Neural cell (in vitro differentiated cells): ENCODE measurements at regions not wholly inside any gene's neighbourhood (a gene's known extent, or its start where the extent isn't known, plus 50 kb on each side); places are given as distances from the start of the nearest gene placed in this dataset.

Experiments used
- EP300 ChIP-seq: fragments of 450-650 bp; conservative IDR thresholded peaks from 2 replicates; pipeline ENCODE4 v1.6.1; 2014; ENCODE audit warnings: antibody characterized with exemption, mild to moderate bottlenecking, moderate library complexity; ENCODE audit not compliant: poor library complexity, severe bottlenecking
- EZH2 ChIP-seq: fragments of 200-600, 300-800 bp; shearing (Covaris generic), sonication (generic); IDR thresholded peaks from 2 replicates; pipeline ENCODE4 v1.6.1; 2014; ENCODE audit warnings: antibody characterized with exemption, low read length, borderline replicate concordance, mild to moderate bottlenecking; ENCODE audit not compliant: insufficient read depth, poor library complexity, severe bottlenecking
- MXI1 ChIP-seq: fragments of 450-650 bp; conservative IDR thresholded peaks from 2 replicates; pipeline ENCODE4 v1.6.1; 2014; ENCODE audit warnings: antibody characterized with exemption, mild to moderate bottlenecking; ENCODE audit not compliant: poor library complexity, severe bottlenecking
- TF ChIP-seq, protein P1 (sequence below): fragments of 450-650 bp; IDR thresholded peaks from 2 replicates; pipeline ENCODE4 v1.5.1; 2014; ENCODE audit warnings: antibody characterized with exemption, mild to moderate bottlenecking, moderate library complexity; ENCODE audit not compliant: poor library complexity, severe bottlenecking
- TF ChIP-seq, protein P2 (sequence below): IDR thresholded peaks from 2 replicates; pipeline ENCODE4 v1.6.1; 2012; ENCODE audit warnings: borderline replicate concordance

DNA sequence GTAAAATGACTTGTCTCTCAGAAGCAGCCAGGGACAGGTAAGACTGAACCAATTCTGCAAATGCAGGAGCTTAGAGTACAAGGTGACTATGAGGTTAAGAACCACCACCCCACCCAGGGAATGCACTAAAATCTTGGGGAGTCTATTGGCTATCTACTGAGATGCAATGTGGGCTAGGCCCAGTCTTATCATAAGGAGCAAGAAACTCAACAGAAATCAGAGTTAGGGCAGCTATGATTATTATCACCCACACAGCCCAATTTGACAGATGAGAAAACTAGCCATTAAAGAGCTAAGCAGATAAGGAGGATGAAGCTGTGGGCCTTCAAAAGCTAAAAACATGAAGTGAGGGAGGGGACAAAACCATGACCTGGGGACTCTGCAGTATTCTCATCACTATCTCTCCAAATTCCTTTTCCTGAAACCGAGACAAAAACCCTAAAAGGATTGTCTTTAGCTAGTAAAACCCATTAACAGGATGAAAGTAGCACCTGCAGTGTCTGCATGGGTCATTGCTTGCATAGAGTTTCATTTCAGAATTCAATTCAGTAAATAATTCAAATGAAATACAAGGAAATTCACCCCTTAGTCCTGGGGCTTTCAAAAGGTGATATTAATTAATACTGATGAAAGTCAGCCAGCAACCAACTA is 68.8 kb upstream of the USP47 start:
- TF ChIP-seq, protein P1, sequence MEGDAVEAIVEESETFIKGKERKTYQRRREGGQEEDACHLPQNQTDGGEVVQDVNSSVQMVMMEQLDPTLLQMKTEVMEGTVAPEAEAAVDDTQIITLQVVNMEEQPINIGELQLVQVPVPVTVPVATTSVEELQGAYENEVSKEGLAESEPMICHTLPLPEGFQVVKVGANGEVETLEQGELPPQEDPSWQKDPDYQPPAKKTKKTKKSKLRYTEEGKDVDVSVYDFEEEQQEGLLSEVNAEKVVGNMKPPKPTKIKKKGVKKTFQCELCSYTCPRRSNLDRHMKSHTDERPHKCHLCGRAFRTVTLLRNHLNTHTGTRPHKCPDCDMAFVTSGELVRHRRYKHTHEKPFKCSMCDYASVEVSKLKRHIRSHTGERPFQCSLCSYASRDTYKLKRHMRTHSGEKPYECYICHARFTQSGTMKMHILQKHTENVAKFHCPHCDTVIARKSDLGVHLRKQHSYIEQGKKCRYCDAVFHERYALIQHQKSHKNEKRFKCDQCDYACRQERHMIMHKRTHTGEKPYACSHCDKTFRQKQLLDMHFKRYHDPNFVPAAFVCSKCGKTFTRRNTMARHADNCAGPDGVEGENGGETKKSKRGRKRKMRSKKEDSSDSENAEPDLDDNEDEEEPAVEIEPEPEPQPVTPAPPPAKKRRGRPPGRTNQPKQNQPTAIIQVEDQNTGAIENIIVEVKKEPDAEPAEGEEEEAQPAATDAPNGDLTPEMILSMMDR = no peak
- TF ChIP-seq EZH2 = no peak
- TF ChIP-seq, protein P2, sequence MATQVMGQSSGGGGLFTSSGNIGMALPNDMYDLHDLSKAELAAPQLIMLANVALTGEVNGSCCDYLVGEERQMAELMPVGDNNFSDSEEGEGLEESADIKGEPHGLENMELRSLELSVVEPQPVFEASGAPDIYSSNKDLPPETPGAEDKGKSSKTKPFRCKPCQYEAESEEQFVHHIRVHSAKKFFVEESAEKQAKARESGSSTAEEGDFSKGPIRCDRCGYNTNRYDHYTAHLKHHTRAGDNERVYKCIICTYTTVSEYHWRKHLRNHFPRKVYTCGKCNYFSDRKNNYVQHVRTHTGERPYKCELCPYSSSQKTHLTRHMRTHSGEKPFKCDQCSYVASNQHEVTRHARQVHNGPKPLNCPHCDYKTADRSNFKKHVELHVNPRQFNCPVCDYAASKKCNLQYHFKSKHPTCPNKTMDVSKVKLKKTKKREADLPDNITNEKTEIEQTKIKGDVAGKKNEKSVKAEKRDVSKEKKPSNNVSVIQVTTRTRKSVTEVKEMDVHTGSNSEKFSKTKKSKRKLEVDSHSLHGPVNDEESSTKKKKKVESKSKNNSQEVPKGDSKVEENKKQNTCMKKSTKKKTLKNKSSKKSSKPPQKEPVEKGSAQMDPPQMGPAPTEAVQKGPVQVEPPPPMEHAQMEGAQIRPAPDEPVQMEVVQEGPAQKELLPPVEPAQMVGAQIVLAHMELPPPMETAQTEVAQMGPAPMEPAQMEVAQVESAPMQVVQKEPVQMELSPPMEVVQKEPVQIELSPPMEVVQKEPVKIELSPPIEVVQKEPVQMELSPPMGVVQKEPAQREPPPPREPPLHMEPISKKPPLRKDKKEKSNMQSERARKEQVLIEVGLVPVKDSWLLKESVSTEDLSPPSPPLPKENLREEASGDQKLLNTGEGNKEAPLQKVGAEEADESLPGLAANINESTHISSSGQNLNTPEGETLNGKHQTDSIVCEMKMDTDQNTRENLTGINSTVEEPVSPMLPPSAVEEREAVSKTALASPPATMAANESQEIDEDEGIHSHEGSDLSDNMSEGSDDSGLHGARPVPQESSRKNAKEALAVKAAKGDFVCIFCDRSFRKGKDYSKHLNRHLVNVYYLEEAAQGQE = no peak
- TF ChIP-seq MXI1 = no peak
- no peak for TF ChIP-seq EP300
